Liver (tissue), 8 donors: ENCODE measurements at regions not wholly inside any gene's neighbourhood (a gene's known extent, or its start where the extent isn't known, plus 50 kb on each side); places are given as distances from the start of the nearest gene placed in this dataset.

Source experiments
- DNase-seq: peaks from one replicate; pipeline ENCODE4 v3.0.0-alpha.2; 2017; ENCODE audit warnings: low spot score
- H3K27ac ChIP-seq, 2 donors: one replicate each; pipeline ENCODE4 v1.7.0; 2013; ENCODE audit warnings: inconsistent platforms in 2 of 2, low read length in 2 of 2, control low read depth in 1 of 2, low read depth in 1 of 2, mild to moderate bottlenecking in 1 of 2
- H3K27me3 ChIP-seq, 4 donors: one replicate each; pipeline versions ENCODE4 v1.6.1 to v1.7.0; 2013; ENCODE audit warnings: low read length in 3 of 4, inconsistent platforms in 1 of 4, mild to moderate bottlenecking in 1 of 4, moderate library complexity in 1 of 4; ENCODE audit not compliant: control insufficient read depth in 4 of 4, insufficient read depth in 4 of 4
- H3K36me3 ChIP-seq, 4 donors: one replicate each; pipeline versions ENCODE4 v1.6.1 to v1.7.0; 2013; ENCODE audit warnings: low read length in 3 of 4, mild to moderate bottlenecking in 3 of 4, low read depth in 1 of 4, moderate library complexity in 1 of 4; ENCODE audit not compliant: control insufficient read depth in 4 of 4, insufficient read depth in 3 of 4
- H3K4me1 ChIP-seq, 4 donors: one replicate each; pipeline versions ENCODE4 v1.6.1 to v1.7.0; 2013; ENCODE audit warnings: low read length in 3 of 4, mild to moderate bottlenecking in 3 of 4, moderate library complexity in 1 of 4; ENCODE audit not compliant: control insufficient read depth in 4 of 4, insufficient read depth in 4 of 4
- H3K4me3 ChIP-seq, 3 donors: one replicate each; pipeline versions ENCODE4 v1.6.1 to v1.7.0; 2013; ENCODE audit warnings: low read length in 3 of 3, control low read depth in 1 of 3, low read depth in 1 of 3, mild to moderate bottlenecking in 1 of 3
- H3K9ac ChIP-seq, 2 donors: one replicate each; pipeline ENCODE4 v1.7.0; 2013; ENCODE audit warnings: low read length in 2 of 2, mild to moderate bottlenecking in 2 of 2, moderate library complexity in 2 of 2, control low read depth in 1 of 2, low read depth in 1 of 2
- H3K9me3 ChIP-seq, 4 donors: one replicate each; pipeline versions ENCODE4 v1.6.1 to v1.7.0; 2013; ENCODE audit warnings: low read length in 3 of 4; ENCODE audit not compliant: control insufficient read depth in 4 of 4
- CTCF ChIP-seq: fragments of 150-350 bp; IDR thresholded peaks from 2 replicates; pipeline ENCODE4 v1.5.1; 2017; ENCODE audit warnings: improper control_type of control experiment, low read depth, low read length; ENCODE audit not compliant: missing input control
- FOXA1 ChIP-seq: IDR thresholded peaks from 2 replicates; pipeline ENCODE4 v1.6.1; 2016; ENCODE audit warnings: antibody characterized with exemption
- FOXA2 ChIP-seq: IDR thresholded peaks from 2 replicates; pipeline ENCODE4 v1.6.1; 2016; ENCODE audit warnings: antibody characterized with exemption
- GABPA ChIP-seq, 2 donors: IDR thresholded peaks in 1 of 2; conservative IDR thresholded peaks in 1 of 2; 2 replicates each; pipeline ENCODE4 v1.6.1; 2016; ENCODE audit warnings: antibody characterized with exemption in 2 of 2, mild to moderate bottlenecking in 1 of 2, moderate library complexity in 1 of 2
- HNF4A ChIP-seq, 2 donors: conservative IDR thresholded peaks; 2 replicates each; pipeline ENCODE4 v1.6.1; 2016; ENCODE audit warnings: antibody characterized with exemption in 2 of 2, mild to moderate bottlenecking in 2 of 2
- HNF4G ChIP-seq: IDR thresholded peaks from 2 replicates; pipeline ENCODE4 v1.6.1; 2016; ENCODE audit warnings: antibody characterized with exemption
- RAD21 ChIP-seq, 2 donors: IDR thresholded peaks; 2 replicates each; pipeline ENCODE4 v1.6.1; 2016; ENCODE audit warnings: antibody characterized with exemption in 2 of 2, mild to moderate bottlenecking in 2 of 2
- RXRA ChIP-seq, 2 donors: IDR thresholded peaks; 2 replicates each; pipeline ENCODE4 v1.6.1; 2017 to 2018; ENCODE audit warnings: antibody characterized with exemption in 2 of 2, mild to moderate bottlenecking in 1 of 2
- SP1 ChIP-seq: IDR thresholded peaks from 2 replicates; pipeline ENCODE4 v1.6.1; 2018; ENCODE audit warnings: antibody characterized with exemption, mild to moderate bottlenecking
- ZBTB33 ChIP-seq: IDR thresholded peaks from 2 replicates; pipeline ENCODE4 v1.6.1; 2016; ENCODE audit warnings: antibody characterized with exemption
- WGBS: extraction: QIAGEN DNeasy Blood & Tissue Kit; methylation state at CpG from one replicate; pipeline ENCODE4 v1.1.7; 2013; 5-methylcytosine and 5-hydroxymethylcytosine counted together
- donor health status: healthy.
- donor health status: healthy.
- donor health status: healthy.
- donor health status: healthy.
- donor health status: healthy.

- Histone ChIP-seq H3K9me3 (no peaks in the 10 kb centered on the region), H3K36me3 (no peaks in the 10 kb centered on the region), H3K27me3 (no peaks in the 10 kb centered on the region), H3K4me3 (no peak overlapping the region), H3K27ac (no peak overlapping the region), H3K4me1 (no peaks in the 10 kb centered on the region), H3K9ac (no peak overlapping the region)
- no peak for TF ChIP-seq HNF4G
- TF ChIP-seq GABPA (IDR thresholded peaks at IDR 0.05 in 1 of 2, conservative IDR thresholded peaks at IDR 0.05 in 1 of 2), result no peak
- TF ChIP-seq CTCF, result no peak
- no peak for TF ChIP-seq ZBTB33
- TF ChIP-seq FOXA1, result no peak
- no peak for TF ChIP-seq RAD21 (IDR thresholded peaks at IDR 0.05)
- TF ChIP-seq FOXA2, result no peak
- DNase-seq, result no peak
- WGBS, result 89% methylated on average over 3 of the region's 3 CpGs
Measured at GRCh38 chr14:81946375-81946774, 412.7 kb upstream of the SEL1L start.

- Histone ChIP-seq H3K9ac (no peak overlapping the region), H3K4me1 (no peaks in the 10 kb centered on the region), H3K36me3 (no peaks in the 10 kb centered on the region), H3K27ac (no peak overlapping the region), H3K4me3 (no peak overlapping the region), H3K9me3 (no peaks in the 10 kb centered on the region), H3K27me3 (no peaks in the 10 kb centered on the region)
- TF ChIP-seq HNF4A (conservative IDR thresholded peaks at IDR 0.05), result peak; percentile 18 to 26
- TF ChIP-seq SP1, result no peak
- TF ChIP-seq ZBTB33, result no peak
- TF ChIP-seq CTCF, result no peak
- no peak for TF ChIP-seq RXRA (IDR thresholded peaks at IDR 0.05)
- TF ChIP-seq FOXA2, result no peak
- TF ChIP-seq RAD21 (IDR thresholded peaks at IDR 0.05), result no peak
- TF ChIP-seq GABPA (IDR thresholded peaks at IDR 0.05 in 1 of 2, conservative IDR thresholded peaks at IDR 0.05 in 1 of 2), result no peak
- no peak for DNase-seq
- 77% methylated on average over 8 of the region's 8 CpGs for WGBS
Measured at GRCh38 chr14:81946834-81947798, 413.5 kb upstream of the SEL1L start.
